Activated CD8-positive, alpha-beta memory T cell treated with anti-CD3 and anti-CD28 coated beads, Interleukin-2, amount 50 U/mL, for 4 hours (primary cell): ENCODE measurements at regions not wholly inside any gene's neighbourhood (a gene's known extent, or its start where the extent isn't known, plus 50 kb on each side); places are given as distances from the start of the nearest gene placed in this dataset.

Source experiments
- DNase-seq: peaks from one replicate; pipeline ENCODE4 v3.0.0-alpha.2; 2020

GRCh38 chr20:57004951-57005933 is 261.2 kb downstream of the BMP7 start:
- no peak for DNase-seq

DNA sequence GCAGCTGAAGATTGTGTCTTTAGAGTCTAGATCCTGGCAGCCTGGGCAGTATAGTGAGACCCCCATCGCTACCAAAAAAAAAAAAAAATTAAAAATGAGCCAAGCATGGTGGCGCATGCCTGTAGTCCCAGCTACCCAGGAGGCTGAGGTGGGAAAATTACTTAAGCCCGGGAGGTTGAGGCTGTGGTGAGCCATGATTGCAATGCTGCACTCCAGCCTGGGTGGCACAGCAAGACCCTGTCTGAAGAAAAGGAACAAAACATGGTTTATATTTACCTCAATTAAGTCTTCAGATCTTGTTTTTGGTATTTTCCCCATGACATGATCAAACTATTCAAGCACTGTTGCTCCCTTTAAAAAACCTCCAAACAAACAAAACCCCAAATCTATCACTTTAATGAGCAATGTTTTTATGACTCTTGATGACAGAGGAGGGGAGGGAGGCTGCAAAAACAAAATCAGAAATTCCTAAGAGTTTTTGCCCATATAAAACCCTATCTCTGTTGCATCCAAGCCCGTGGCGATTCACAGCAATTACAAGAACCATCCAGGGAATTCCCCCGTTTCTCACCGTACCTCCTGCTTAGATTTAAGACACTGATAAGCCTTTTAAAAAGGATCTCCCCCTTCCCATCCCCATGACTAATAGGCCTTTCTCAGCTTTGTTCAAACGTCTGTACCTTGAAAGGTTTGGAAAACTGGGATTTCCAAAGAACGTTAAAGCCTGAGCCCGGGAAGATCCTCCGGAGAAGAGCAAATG is 259.9 kb downstream of the BMP7 start:
- DNase-seq, result no peak

GRCh38 chr20:57007171-57007540 is 259.3 kb downstream of the BMP7 start:
- DNase-seq, result no peak

- no peak for DNase-seq
Observed at GRCh38 chr20:57008217-57008616, 258.2 kb downstream of the BMP7 start.

DNA sequence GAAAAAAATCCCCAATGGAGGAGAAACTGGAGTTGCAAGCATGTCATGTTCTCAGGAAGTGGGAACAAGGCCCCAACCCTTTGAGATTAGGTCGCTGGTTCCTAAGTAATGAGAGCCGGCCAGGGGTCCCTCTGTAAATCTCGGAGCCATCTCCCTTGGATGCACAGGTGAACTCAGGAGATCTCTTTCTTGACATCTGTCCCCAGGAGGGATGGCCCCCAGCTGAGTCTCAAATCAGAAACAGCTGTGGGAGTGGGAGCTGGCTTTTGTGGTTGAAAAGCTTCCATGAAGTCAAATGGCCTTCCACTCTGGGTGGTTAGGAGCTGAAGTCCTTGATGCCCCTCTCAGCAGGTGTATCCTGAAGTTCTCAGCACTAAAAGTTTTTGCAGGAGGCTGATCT is 257.1 kb downstream of the BMP7 start:
- DNase-seq, result no peak

DNA sequence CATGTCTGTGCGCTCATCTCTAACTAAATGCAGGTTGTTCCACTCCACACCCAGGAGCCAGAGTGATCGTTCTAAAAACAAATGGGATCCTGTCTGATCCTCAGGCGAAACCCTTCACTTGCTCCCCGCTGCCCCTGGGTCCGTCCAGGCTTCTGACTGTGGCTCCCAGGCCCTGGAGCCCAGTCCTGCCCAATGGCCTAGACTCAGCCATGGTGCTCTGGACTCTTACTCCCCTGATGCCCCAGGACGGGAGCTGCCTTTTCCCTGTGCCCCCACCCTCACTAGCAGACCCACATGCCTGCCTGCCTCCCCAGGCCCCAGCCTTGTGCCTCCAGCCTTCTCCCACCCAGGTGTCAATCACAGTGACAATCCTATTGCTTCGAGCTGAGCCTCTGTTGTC is 256.7 kb downstream of the BMP7 start:
- DNase-seq, result no peak

DNA sequence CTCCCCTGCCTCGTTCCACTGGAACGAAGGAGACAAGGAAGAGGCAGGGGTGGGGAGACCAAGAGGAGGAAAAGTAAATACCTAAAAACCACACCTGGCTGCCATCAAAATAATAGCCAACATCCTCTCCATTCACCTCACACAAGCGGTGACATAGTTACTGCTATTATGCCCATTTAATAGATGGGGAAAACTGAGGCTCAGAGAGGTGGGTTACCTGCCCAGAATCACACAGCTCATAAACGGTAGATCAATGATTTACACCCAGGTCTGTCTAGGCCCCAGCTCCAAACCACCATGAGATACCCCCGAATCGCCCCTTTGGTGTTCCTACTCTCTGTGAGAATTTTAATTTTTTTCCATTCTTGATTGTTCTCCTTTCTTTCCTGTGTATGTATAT is 253.8 kb downstream of the BMP7 start:
- no peak for DNase-seq

DNA sequence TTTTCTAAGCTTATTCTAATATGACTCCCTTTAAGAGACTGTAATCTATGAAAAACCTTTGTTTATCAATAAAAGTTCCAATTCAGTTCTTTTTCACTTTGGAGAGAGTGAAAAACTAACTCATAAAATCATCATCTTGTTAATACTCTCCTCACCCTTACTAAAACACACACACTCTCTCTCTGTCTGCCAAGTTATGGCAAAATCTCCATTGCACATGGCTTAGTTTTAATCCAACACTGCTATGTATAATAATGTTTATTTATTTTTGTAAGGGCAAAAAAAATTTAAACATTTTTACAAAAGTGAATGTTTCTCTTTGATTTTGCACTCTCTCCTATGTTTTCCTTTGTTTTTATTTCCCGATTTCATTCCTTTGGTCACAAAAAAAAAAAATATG is 253.2 kb downstream of the BMP7 start:
- DNase-seq, result no peak

DNA sequence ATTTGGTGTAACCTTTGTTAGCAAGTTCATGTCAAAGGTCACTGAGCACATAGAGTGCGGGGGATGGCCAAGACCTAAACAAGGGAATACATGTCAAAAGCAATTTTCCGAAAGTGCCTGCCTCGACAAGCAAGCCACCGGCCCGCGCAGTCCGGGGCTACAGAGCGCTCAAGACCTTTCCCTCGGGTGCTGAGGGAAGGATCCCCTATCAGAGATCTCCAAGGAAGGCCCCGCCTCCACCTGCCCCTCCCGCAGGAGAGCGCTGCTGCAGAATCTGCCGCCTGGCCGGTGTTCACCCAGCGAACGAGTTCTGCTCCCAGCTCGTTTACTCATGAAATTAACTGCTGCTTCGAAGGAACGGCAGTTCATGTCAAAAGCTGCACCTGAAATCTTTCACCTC is 252.7 kb downstream of the BMP7 start:
- no peak for DNase-seq

GRCh38 chr20:57020364-57020763 is 246.1 kb downstream of the BMP7 start:
- no peak for DNase-seq

DNA sequence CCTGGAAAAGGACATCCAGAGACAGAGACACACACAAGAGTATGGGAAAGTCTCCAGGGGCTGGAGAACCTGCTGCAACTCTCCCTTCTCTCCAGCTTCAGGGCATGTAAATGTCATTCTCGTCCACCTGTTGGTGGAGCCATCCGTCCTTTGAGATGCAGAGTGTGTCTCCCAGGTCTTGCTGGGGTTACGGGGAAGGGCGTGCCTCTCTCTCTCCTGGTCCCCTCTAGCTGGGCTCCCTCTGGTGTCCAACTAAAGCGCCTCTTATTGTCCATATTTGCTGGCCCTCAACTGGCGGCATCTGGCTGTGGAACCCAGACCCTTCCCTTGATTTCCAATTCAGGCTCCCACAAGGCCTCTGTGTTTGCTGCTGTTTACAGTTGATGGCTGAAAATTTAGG is 244.1 kb downstream of the BMP7 start:
- no peak for DNase-seq

DNA sequence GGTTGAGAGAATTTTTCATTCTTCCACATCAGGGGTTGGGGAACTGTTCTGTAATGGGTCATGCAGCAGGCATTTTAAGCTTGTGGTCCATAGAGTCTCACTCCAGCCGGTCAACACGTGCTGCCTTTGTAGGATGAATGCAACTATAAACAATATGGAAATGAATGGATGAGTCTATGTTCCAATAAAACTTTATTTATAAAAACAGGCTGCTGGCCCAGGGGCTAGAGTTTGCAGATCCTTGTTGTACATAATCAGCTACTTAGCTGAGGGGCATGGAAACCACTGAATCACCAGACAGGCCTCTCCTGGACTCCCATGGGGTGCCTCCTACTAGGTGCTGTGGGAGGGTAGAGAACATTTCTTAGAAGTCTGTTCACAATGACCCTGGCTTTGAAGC is 243.4 kb downstream of the BMP7 start:
- no peak for DNase-seq

- no peak for DNase-seq
Observed at GRCh38 chr20:57023997-57024396, 242.4 kb downstream of the BMP7 start.

DNA sequence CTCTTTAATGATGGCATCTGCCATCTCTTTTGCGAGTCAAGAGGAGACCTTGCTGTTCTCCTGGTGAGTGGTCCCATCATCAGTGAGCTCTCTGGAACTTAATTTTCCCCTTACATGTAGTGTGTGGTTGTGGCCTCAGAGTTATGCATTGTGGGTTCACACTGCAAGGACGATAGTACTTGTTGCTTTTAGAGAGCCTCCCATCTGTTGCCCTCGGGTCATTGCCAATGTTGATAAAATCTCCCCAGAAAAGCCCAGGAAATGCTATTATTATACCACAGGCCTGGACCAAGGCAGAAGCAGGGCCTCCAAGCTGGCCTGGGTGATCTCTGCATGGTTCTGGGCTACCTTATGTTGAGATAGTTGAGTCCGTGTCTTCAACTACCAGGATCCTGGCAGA is 241.6 kb downstream of the BMP7 start:
- no peak for DNase-seq

- DNase-seq, result no peak
Observed at GRCh38 chr20:57025261-57025660, 241.2 kb downstream of the BMP7 start.

DNA sequence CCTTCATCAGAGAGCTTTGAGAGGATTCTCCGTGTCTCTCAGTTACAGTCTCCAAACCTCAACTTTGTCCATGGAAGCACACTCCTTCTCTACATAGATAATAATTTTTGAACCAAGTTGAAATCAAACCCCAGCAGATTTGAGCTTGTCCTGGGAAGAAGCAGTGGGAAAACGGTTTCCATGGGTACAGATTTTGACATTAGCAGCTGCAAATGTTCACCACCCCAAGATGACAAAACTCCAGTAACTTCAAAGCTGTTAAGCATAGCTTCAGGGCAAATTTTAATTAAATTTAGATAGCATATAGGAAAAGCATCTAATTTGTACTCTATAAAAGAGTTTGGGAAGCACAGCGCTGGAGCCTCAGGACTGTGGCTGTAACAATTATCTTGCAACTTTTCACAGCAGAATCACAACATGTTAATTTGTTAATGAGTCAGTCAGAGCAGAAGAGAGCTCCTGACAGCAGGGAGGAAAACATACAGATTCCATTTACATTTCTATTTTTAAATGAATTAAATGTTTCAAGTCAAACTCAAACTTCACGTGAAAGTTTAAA is 240.7 kb downstream of the BMP7 start:
- no peak for DNase-seq

DNA sequence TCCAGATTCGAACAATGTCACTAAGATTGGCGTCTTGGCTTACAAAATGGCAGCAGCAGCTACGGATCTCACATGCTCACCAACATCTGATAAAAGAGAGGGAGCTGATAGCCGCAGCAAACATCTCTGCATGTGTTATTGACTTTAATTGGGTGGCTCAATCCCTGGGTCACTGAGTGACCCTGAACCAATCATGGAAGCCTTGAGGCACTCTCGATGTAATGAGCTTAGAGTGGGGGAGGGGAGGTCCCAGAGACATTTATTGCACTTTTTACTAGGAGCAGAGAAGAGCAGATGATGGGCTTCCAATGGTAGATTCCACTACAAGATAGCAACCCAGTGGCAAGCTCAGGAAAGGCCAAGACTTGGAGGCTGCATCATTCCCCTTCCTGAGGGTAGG is 238.7 kb downstream of the BMP7 start:
- no peak for DNase-seq

DNA sequence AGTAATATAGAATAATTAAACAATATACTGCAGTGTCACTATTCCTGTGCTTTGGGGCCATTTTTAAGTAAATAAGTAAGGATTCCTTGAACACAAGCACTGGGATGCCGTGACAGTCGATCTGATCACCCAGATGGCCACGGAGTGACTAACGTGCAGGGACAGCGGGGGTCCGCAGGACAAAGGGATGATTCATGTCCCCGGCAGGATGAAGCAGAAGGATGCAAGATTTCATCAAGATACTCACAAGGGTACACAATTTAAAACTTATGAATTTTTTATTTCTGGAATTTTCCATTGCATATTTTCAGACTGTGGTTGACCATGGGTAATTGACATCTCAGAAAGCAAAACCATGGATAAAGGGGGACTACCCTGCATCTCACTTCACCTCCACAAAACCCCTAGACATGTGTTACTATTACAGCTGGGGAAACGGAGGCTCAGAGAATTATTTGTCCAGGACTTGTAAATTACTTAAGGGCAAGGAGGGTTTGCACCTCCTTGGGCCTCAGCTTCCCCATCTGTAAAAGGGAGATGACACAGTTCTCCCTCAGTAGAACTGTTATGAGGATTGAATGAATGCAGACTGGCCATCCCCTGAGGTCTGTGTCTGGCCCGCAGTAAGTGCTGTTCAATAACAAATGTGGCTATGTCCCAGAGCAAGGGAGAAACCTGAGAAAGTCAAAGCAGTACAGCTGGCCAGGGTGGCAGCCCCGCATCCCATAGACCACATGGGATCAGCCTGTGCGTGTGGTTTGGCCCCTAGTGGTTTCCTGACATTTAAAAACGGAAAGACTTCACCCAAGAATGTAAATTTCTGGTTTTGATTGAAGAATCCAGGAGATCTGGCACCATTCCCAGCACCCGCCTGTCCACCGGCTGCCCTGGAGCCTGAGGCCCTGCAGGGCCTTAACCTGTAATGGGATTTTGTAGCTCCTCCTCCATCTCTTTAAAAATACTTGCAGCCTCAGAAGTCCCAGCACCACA is 235.5 kb downstream of the BMP7 start:
- no peak for DNase-seq

DNA sequence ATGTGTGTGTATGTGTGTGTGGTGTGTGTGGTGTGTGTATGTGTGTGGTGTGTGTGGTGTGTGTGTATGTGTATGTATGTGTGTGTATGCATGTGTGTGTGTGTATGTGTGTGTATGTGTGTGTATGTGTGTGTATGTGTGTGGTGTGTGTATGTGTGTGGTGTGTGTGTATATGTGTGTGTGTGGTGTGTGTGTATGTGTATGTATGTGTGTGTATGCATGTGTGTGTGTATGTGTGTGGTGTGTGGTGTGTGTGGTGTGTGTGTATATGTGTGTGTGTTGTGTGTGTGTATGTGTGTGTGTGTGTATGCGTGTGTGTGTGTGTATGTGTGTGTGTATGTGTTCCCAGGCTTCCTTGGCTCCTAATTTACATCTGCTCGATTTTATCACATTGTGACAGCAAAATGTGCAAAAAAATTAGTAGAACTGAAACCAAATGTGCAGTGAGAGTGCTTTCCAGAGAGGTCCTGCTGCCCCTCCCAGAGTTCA is 234.5 kb downstream of the BMP7 start:
- DNase-seq, result no peak

DNA sequence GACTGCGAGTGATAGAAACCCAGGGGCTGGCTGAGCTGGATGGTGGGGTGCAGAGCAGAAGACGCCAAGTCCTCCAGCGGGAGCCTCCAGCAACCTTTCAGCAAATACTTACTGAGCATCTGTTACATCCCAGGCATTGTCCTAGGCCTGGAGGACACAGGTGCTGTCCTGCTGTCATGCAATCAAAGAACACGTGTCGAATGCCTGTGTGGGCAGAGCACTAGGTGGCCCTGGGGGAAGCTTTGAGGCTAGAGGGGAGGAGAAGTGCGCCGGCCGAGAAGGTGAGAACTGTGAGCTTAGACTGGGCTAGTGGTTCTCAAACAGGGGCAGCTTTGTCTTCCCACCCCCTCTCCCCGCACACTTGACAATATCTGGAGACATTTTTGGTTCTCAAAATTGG is 233.6 kb downstream of the BMP7 start:
- no peak for DNase-seq

- DNase-seq, result no peak
Observed at GRCh38 chr20:57034001-57034400, 232.4 kb downstream of the BMP7 start.

DNA sequence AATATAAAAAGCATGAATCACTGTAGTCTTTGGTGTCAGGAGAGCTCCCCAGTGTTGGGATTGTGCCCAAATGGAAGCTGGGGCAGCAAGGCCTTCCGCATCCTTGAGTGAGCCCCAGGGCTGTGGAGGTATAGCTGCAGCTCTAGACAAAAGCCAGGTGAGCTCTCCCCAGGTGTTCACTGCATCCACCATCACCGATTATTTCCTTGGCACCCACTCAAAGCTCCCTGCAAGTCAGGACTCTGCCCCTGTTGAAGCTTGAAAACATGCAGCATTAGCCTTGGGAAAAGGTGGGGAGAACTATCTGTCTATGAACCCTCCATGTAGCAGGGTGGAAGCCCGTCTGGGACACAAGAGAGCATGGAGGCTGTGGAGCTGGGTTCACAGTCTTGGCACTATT is 228.8 kb downstream of the BMP7 start:
- DNase-seq, result no peak
